ENCODE measurements at regions not wholly inside any gene's neighbourhood (a gene's known extent, or its start where the extent isn't known, plus 50 kb on each side); places are given as distances from the start of the nearest gene placed in this dataset.
A peak's percentile ranks its signal among the peaks of the same experiment; 100 is the strongest.

DNA sequence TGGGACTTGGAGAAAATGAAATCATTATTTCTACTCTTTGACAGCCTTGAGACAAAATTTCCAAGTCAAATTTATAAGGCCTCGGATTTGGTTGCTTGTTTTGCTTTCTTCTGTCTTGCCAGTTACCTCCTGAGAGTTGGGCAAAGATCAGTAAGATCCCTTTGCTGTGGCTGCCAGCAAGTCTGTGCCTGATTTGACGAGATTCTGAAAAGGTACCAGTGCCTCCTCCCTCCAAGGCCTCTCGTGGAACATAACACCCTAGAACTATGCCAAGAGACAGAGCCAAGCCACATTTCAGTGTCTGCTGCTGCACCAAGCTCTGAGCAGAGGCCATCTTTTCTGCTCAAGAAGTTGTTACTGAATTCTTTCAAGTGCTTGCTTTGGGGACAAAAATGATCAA lies 61.0 kb downstream of the GTPBP8 start:
- POLR2A ChIA-PET: no interaction called here
- CTCF ChIA-PET: interaction anchor here (0.9 to 7.1 kb wide), 7 partner anchors 15 to 409 kb away, joined by 3 to 144 read pairs (median 9); no protein-coding TSS in a partner anchor
- TF ChIP-seq, protein P1, sequence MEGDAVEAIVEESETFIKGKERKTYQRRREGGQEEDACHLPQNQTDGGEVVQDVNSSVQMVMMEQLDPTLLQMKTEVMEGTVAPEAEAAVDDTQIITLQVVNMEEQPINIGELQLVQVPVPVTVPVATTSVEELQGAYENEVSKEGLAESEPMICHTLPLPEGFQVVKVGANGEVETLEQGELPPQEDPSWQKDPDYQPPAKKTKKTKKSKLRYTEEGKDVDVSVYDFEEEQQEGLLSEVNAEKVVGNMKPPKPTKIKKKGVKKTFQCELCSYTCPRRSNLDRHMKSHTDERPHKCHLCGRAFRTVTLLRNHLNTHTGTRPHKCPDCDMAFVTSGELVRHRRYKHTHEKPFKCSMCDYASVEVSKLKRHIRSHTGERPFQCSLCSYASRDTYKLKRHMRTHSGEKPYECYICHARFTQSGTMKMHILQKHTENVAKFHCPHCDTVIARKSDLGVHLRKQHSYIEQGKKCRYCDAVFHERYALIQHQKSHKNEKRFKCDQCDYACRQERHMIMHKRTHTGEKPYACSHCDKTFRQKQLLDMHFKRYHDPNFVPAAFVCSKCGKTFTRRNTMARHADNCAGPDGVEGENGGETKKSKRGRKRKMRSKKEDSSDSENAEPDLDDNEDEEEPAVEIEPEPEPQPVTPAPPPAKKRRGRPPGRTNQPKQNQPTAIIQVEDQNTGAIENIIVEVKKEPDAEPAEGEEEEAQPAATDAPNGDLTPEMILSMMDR (IDR thresholded peaks at IDR 0.05; ENCODE audit: insufficient read depth, low read length, missing control alignments): no peak
- H3K4me3 ChIP-seq (ENCODE audit: low read depth, low read length): no peak overlapping the region
- no peak for DNase-seq (ENCODE audit: low read depth, low spot score)

DNA sequence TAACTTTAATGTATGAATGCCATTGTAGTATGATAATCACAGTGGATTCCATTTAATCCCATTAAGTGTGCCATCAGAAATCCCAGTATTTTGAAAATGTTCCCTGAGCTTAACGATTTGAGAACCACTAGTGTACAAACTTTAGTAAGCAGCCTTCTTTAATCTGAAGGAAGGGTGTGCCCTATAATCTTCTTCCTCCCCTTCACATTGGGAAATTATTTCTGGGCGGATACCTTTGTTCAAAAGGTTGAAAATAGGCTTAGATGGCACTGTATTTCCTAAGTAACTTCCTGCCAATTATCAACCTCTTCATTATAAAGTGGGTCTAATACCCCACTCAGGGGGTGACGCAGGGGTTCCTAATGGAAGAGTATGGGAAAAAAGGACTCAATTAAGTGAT lies 62.4 kb downstream of the GTPBP8 start:
- DNase-seq (ENCODE audit: low read depth, low spot score): no peak
- no peak overlapping the region for H3K4me3 ChIP-seq (ENCODE audit: low read depth, low read length)
- TF ChIP-seq, protein P1 (IDR thresholded peaks at IDR 0.05; ENCODE audit: insufficient read depth, low read length, missing control alignments): no peak
- ChIA-PET POLR2A (no interaction called here), CTCF (interaction anchor here (1.3 to 7.1 kb wide), 9 partner anchors 13 to 524 kb away, joined by 3 to 144 read pairs (median 6); no protein-coding TSS in a partner anchor)

DNA sequence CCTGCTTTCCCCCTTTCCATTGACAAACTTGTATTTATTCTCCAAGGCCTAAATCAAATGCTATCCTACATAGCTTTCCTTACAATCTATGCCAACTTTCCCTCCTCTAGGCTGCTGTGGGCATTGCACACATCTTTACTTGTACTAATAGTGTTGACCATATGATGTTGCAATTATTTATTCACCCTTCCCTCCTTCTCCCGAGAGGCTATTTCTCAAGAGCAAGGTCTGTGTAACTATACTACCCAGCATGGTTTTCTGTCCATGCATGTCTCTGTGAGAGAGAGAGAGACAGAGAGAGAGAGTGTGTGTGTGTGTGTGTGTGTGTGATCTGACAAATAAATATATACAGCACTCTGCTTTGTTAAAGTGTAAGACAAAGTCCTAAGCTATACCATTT lies 63.8 kb downstream of the GTPBP8 start:
- TF ChIP-seq, protein P1 (IDR thresholded peaks at IDR 0.05; ENCODE audit: insufficient read depth, low read length, missing control alignments): no peak
- ChIA-PET POLR2A (no interaction called here), CTCF (interaction anchor here (0.7 to 7.1 kb wide), 15 partner anchors 10 to 573 kb away, joined by 3 to 144 read pairs (median 4); no protein-coding TSS in a partner anchor)
- peak; percentile 63 for DNase-seq (ENCODE audit: low read depth, low spot score)
- no peak overlapping the region for H3K4me3 ChIP-seq (ENCODE audit: low read depth, low read length)

DNA sequence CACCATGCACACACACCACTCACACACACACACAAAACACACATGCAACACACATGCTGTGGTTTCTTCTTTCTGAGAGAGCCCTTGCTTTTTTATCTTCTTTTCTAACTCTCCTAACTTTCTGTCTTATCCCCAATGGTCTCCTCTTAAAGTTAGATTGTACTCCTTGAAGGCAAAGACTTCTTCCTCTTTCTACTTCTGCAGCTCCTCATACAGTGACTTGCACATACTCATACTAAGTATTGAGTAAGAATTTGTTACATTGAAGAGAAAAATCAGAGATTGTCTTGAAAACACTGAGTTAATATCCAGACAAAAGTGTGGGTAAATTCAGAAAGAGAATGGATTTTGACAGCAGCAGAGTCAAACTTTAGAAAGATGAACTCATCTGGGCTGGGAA lies 64.4 kb downstream of the GTPBP8 start:
- CTCF ChIA-PET: interaction anchor here (1.0 to 7.1 kb wide), 7 partner anchors 10 to 572 kb away, joined by 3 to 144 read pairs (median 4); no protein-coding TSS in a partner anchor

DNA sequence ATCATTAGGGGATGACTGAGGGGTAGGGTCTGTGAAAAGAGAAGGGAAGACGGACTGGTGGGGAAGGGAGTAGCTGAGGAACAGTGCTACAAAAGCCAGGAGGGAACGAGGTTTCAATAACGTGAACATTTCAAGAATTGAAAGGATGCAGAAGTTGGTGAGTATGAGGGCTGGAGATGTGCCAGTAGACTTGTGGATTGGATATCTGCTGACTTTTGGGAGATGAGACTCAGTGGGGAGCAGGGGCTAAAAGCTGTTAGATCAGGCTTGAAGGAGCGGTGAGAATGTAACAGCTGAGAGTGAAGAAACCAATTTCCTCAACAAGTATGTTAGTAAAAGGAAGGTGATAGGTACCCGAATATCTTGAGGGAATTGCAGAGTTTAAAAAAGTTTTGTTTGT lies 65.2 kb downstream of the GTPBP8 start:
- DNase-seq (ENCODE audit: low read depth, low spot score): no peak
- ChIA-PET POLR2A (no interaction called here), CTCF (interaction anchor here (1.0 to 7.1 kb wide), 3 partner anchors 21 to 232 kb away, joined by 4 to 144 read pairs (median 4); no protein-coding TSS in a partner anchor)
- H3K4me3 ChIP-seq (ENCODE audit: low read depth, low read length): no peak overlapping the region
- TF ChIP-seq, protein P1 (IDR thresholded peaks at IDR 0.05; ENCODE audit: insufficient read depth, low read length, missing control alignments): no peak

More for the DNA sequence above, 64.4 kb downstream of the GTPBP8 start:
- DNase-seq (ENCODE audit: low read depth, low spot score): no peak
- POLR2A ChIA-PET: no interaction called here
- no peak overlapping the region for H3K4me3 ChIP-seq (ENCODE audit: low read depth, low read length)
- TF ChIP-seq, protein P1 (IDR thresholded peaks at IDR 0.05; ENCODE audit: insufficient read depth, low read length, missing control alignments): no peak

DNA sequence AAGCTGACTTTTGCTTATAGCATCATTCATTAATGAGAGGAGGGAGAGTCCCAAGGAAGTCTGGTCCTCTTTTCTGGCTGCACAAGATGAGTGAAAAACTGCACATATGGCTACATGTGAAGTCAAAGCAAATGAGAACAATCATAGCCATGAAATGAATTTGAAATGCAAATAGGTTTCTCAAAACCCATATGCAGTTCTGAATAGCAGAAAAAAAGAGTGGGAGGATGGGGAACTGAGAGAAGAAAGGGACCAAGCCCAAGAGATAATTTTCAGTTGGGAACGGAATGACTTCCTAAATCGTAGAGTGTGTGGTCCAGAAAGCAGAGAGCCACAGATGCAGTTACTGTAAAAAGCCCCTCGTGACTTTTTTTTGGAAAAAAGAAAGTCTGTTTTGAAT lies 66.3 kb downstream of the GTPBP8 start:
- POLR2A ChIA-PET: no interaction called here
- no peak for DNase-seq (ENCODE audit: low read depth, low spot score)
- no peak overlapping the region for H3K4me3 ChIP-seq (ENCODE audit: low read depth, low read length)
- CTCF ChIA-PET: interaction anchor here (1.6 to 7.1 kb wide), 2 partner anchors 13 to 231 kb away, joined by 5 to 144 read pairs; no protein-coding TSS in a partner anchor
- TF ChIP-seq, protein P1 (IDR thresholded peaks at IDR 0.05; ENCODE audit: insufficient read depth, low read length, missing control alignments): no peak

All from AG04449 (cell line).